ENCODE measurements at regions not wholly inside any gene's neighbourhood (a gene's known extent, or its start where the extent isn't known, plus 50 kb on each side); places are given as distances from the start of the nearest gene placed in this dataset.

DNA sequence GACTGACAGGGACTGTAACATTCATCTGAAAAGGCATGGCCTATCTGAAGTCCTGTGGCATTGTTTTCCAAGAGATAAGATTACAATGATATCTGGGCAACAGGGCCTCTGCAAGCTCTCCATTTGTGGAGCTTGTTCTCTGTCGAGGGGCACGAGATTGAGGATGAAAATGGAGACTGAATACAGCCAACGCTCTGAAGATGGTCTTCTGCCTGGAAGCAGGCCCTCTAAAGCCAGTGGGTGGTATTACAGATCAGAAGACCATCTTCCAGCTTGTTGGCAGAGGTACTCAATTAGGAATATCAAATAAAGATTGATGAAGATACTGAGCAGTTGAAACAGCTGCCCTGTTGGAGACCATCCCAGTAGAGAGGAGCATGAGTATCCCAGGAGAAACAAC, 288.2 kb downstream of the CENPW start:
- TF ChIP-seq SP3 (tag by site-specific recombination; IDR thresholded peaks at IDR 0.05) (no peak), MZF1 (tag by site-specific recombination; IDR thresholded peaks at IDR 0.05; ENCODE audit: borderline replicate concordance) (no peak), ZNF473 (tag by site-specific recombination; IDR thresholded peaks at IDR 0.05) (no peak), ZNF324 (tag by site-specific recombination; IDR thresholded peaks at IDR 0.05) (no peak), SP2 (tag by site-specific recombination; IDR thresholded peaks at IDR 0.05) (no peak), GLIS2 (tag by site-specific recombination; IDR thresholded peaks at IDR 0.05) (no peak), ZNF423 (tag by site-specific recombination; IDR thresholded peaks at IDR 0.05) (no peak)
- TF ChIP-seq, protein P1, sequence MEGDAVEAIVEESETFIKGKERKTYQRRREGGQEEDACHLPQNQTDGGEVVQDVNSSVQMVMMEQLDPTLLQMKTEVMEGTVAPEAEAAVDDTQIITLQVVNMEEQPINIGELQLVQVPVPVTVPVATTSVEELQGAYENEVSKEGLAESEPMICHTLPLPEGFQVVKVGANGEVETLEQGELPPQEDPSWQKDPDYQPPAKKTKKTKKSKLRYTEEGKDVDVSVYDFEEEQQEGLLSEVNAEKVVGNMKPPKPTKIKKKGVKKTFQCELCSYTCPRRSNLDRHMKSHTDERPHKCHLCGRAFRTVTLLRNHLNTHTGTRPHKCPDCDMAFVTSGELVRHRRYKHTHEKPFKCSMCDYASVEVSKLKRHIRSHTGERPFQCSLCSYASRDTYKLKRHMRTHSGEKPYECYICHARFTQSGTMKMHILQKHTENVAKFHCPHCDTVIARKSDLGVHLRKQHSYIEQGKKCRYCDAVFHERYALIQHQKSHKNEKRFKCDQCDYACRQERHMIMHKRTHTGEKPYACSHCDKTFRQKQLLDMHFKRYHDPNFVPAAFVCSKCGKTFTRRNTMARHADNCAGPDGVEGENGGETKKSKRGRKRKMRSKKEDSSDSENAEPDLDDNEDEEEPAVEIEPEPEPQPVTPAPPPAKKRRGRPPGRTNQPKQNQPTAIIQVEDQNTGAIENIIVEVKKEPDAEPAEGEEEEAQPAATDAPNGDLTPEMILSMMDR (tag by site-specific recombination; IDR thresholded peaks at IDR 0.05) = no peak
- TF ChIP-seq, protein P2, sequence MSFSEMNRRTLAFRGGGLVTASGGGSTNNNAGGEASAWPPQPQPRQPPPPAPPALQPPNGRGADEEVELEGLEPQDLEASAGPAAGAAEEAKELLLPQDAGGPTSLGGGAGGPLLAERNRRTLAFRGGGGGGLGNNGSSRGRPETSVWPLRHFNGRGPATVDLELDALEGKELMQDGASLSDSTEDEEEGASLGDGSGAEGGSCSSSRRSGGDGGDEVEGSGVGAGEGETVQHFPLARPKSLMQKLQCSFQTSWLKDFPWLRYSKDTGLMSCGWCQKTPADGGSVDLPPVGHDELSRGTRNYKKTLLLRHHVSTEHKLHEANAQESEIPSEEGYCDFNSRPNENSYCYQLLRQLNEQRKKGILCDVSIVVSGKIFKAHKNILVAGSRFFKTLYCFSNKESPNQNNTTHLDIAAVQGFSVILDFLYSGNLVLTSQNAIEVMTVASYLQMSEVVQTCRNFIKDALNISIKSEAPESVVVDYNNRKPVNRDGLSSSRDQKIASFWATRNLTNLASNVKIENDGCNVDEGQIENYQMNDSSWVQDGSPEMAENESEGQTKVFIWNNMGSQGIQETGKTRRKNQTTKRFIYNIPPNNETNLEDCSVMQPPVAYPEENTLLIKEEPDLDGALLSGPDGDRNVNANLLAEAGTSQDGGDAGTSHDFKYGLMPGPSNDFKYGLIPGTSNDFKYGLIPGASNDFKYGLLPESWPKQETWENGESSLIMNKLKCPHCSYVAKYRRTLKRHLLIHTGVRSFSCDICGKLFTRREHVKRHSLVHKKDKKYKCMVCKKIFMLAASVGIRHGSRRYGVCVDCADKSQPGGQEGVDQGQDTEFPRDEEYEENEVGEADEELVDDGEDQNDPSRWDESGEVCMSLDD (tag by site-specific recombination; IDR thresholded peaks at IDR 0.05) = no peak

All from HEK293 (cell line).